IPS-18c (cell line): ENCODE measurements at regions not wholly inside any gene's neighbourhood (a gene's known extent, or its start where the extent isn't known, plus 50 kb on each side); places are given as distances from the start of the nearest gene placed in this dataset.
"Not testable (repeated sequence)": the region's sequence is repeated elsewhere in the genome, so short reads cannot be mapped to it uniquely, and the experiment has no call there.

Experiments
- H3K4me3 ChIP-seq: 2 replicates; pipeline ENCODE4 v1.7.0; 2013; ENCODE audit warnings: low read depth, mild to moderate bottlenecking, low read length, moderate library complexity; ENCODE audit not compliant: insufficient read depth
- H3K9me3 ChIP-seq: one replicate; pipeline ENCODE4 v1.6.1; 2013; ENCODE audit warnings: mild to moderate bottlenecking, low read length, moderate library complexity; ENCODE audit not compliant: control insufficient read depth, insufficient read depth

DNA sequence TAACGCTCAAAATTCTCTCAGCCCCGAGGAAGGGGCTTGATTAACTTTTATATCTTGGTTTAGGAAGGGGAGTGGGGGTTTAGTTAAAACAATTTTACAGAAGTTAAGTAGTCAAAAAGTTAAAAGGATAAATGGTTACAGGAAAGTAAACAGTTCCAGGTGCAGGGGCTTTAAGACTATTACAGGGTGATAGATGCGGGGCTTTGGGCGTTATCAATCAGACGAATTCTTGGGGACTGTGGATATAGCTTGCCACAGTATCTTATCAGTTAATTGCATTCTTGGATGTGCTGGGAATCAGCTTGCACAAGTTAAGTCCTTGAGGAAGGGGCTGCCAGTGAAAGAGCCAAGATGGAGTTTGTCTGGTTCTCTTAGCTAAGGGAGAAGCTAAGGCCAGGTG lies 616.2 kb downstream of the XPNPEP1 start:
- H3K9me3 ChIP-seq, H3K4me3 ChIP-seq: not testable (repeated sequence)

DNA sequence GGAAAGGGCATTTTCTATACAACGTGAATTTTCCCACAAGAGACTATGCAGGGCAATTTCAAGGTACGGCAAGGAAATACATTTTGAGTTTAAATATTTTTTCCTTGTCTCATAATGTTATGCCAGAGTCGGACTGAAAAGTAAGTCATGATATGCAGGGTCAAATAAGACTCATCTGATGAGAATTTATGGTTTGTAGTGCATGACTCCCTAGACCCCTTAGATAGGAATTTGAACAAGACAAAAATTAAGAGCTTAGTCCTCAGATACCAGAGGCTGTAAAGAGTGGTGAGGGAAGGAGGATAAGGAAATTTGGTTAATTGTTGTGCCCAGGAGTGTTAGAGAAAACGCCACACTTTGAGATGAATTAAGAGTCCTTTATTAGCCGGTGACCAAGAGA lies 616.6 kb downstream of the XPNPEP1 start:
- H3K4me3 ChIP-seq = no peak overlapping the region
- H3K9me3 ChIP-seq = no peaks in the 10 kb centered on the region

DNA sequence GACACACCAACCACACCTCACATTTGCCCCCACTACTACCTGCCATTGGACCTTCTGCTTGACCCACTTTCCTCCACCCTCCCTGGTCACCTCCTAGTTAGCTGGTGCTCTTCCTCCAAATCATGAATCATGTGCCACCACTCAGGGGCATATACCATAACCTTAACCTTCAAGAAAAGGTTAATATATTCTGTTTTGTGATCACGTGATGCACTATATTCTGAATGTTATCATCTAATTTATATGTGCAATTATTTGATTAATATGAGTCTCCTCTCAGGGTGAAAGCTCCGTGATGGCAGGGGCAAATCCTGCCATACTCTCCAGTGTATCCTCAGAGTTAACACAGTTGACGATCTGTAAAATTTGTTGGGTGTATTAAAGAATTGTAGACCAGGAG lies 635.5 kb downstream of the XPNPEP1 start:
- Histone ChIP-seq H3K9me3 (no peaks in the 10 kb centered on the region), H3K4me3 (no peak overlapping the region)

DNA sequence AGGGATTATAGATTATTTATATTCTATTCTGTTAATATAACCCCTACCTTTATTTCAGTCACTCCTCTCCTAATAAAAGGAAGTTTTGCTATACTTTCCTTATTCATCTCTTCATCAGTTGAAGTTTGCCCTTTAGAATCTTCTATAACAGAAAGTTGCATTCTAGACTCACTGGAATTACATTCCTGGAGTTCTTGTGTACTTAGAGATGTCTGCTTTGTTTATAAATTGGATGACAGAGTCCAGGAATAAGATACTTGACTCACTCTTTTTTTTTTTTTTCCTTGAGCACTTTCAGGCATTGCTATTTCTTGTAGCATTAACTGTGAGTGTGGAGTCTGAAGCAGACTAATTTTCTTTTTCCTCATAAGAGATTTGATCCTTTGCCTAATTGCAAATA lies 640.8 kb downstream of the XPNPEP1 start:
- H3K9me3 ChIP-seq = no peaks in the 10 kb centered on the region

DNA sequence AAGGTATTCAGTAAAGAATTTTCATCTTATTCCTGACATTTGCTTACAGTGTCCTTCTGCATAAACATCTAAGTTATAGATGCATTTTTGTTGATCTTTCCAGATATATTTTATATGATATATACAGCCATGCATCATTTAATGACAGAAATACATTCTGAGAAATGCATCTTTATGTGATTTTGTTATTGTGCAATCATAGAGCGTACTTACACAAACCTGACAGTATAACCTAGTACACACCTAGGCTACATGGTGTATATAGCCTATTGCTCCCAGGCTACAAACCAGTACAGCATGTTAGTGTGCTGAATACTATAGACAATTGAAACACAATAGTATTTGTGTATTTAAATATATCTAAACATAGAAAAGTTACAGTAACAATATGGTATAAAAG lies 642.0 kb downstream of the XPNPEP1 start:
- H3K4me3 ChIP-seq = no peak overlapping the region
- no peaks in the 10 kb centered on the region for H3K9me3 ChIP-seq

More for the DNA sequence above, 640.8 kb downstream of the XPNPEP1 start:
- H3K4me3 ChIP-seq = no peak overlapping the region

DNA sequence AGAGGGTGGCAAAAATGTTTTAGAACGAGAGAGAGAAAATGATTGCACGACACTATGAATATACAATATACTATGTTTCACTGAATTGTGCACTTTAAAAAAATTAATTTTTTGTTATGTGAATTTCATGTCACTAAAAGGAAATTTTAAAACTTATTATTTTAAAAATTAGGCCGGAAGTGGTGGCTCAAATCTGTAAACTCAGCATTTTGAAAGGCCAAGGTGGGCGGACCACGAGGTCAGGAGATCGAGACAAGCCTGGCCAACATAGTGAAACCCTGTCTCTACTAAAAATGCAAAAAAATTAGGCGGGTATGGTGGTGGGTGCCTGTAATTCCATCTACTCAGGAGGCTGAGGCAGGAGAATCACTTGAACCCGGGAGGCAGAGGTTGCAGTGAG lies 642.5 kb downstream of the XPNPEP1 start:
- Histone ChIP-seq H3K4me3 (no peak overlapping the region), H3K9me3 (no peaks in the 10 kb centered on the region)

DNA sequence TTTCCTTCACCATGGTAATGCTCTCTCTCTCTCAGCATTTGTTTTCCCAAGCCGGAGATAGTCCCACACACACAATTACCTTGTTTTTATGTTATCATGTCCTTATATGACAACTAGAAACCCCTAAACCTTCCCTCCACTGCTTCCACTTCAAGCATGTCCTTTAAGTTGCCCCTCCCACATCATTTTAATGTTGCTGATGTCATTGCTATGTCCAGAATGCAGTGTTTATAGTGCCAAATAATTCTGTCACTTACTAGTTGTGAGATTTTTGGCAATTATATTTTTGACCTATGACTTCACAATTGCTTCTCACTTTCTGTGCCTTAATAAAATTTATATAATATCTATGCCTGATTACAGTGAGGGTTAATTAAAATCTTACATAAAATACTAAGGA lies 645.9 kb downstream of the XPNPEP1 start:
- Histone ChIP-seq H3K4me3 (no peak overlapping the region), H3K9me3 (no peaks in the 10 kb centered on the region)

DNA sequence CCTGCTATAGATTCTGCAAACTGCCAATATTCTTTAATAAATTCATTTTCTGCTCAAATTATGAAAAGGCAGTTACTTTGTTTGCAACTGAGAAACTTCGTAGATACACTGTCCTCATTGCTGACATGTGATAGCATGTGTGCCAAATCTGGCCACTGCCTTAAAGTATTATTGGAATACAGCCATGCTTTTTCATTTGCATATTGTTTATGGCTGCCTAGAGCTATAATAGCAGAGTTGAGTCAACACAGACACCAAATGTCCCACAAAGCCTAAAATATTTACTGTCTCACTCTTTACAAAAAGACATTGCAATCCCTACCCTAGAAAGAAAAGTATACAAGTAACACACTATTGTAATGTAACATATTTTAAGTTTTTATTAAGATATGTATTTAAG lies 647.4 kb downstream of the XPNPEP1 start:
- no peak overlapping the region for H3K4me3 ChIP-seq
- H3K9me3 ChIP-seq = no peaks in the 10 kb centered on the region

DNA sequence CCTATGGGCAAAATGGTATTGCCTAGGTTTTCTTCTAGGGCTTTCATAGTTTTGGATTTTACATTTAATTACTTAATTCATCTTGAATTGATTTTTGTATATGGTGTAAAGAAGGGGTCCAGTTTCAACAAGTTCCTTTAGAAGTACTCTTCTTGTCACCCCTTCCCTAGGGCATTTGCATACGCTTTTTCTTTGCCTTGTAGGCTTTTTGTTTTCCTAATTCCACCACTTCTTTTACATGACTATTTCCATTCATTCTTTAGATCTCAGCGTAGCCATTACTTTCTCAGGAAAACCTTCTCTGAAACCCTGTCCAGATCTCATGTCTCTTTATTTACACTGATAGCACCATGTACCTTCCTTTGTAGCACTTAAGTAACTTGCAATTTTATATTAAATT lies 648.6 kb downstream of the XPNPEP1 start:
- Histone ChIP-seq H3K9me3 (no peaks in the 10 kb centered on the region), H3K4me3 (no peak overlapping the region)

DNA sequence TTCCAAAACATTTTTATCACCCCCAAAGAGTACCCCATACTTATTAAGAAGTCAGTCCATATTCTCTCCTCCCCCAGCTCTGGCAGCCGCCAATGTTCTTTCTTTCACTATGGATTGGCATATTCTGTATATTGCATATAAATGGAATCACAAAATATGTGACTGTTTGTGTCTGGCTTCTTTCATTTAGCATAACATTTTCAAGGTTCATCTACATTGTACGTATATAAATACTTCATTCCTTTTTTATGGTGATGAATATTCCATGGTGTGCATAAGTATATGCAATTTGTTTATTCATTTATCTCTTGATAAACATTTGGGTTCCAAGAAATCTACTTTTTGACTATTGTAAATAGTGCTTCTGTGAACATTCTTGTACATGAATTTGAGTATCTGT lies 653.1 kb downstream of the XPNPEP1 start:
- Histone ChIP-seq H3K9me3 (peaks cover 2% of the 10 kb centered on the region), H3K4me3 (no peak overlapping the region)

DNA sequence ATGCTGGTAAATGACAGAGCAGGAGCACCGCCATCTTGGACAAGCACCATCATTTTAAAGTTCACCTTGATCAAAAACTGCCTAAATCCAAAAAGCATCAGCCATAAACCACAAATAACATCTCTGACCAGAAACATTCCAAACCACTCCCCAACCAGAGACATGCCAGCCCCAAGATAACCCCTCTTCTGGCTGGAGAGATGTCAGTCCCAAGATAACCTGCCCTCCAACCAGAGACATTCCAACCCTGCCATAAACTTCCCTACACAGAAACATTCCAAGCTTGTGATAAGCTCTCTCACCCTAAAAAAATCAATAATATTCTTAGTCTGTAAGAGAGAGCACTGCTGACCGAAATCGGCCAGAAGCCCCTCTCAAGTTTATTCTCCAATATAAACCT lies 659.3 kb downstream of the XPNPEP1 start:
- peaks cover 6% of the 10 kb centered on the region for H3K9me3 ChIP-seq
- no peak overlapping the region for H3K4me3 ChIP-seq

DNA sequence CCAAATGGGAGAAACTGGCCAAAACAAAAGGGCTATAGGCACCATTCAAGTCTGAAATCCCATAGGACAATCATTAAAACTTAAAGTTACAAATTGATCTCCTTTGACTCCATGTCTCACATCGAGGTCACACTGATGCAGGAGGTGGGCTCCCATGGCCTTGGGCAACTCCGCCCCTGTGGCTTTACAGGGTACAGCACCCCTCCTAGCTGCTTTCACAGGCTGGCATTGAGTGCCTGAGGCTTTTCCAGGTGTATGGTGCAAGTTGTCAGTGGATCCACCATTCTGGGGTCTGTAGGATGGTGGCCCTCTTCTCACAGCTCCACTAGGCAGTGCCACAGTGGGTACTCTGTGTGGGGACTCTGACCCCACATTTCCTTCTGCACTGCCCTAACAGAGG lies 662.1 kb downstream of the XPNPEP1 start:
- Histone ChIP-seq H3K4me3 (no peak overlapping the region), H3K9me3 (peaks cover 4% of the 10 kb centered on the region)

DNA sequence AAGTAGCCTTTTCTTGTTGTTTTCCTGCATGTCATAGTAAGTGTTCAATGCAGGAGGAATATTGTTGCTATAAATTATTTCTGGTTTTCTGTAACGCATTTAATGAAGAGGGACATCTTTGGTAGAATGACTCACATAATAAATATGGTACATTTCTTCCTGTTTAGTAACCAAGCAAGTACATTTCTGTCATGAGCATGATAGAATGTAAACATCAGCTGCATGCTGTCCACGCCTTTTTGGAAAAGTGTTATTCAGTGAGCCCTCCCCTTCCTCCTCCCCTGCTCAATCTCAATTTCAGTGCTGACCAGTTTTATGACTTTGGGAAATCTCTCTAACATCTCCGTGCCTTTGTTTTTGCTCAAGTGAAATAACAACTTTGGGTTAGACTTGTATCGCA lies 664.0 kb downstream of the XPNPEP1 start:
- Histone ChIP-seq H3K9me3 (peaks cover 4% of the 10 kb centered on the region), H3K4me3 (no peak overlapping the region)

DNA sequence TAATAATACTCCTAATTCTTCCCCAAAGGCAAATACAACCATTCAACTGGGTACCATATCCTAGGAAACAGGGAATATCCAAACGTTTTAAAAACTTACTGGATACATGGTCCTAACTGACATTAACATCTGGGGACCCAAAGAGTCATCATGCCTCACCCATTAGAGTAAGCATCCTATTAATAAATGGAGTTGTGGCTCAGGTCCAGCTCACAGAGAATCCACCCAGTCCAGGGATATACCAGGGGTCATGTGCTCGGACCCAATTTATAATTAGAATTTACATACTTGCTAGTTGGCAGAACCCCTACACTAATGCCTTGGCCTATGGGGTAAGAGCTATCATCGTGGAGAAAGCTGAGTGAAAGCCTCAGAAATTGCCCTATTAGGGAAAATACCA lies 670.0 kb downstream of the XPNPEP1 start:
- H3K4me3 ChIP-seq = no peak overlapping the region

DNA sequence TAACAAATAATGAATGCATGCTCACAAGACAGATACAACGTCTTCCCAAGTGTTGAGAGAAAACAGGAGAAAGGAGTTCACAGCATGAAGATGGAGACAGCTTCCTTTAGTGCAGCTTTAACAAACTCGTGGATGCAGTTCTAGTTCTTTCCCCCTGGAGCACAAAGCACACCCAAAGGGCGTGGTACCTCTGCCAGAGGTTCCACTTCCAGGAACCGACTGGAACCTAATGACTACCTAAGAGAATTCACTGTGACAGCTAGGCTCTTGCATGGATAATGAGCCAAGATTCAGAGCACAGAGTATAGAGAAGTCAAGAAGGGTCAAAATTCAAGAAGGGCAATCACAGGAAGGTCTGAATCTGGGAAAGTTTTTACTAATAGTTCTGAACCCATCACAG lies 673.2 kb downstream of the XPNPEP1 start:
- H3K9me3 ChIP-seq = no peaks in the 10 kb centered on the region
- H3K4me3 ChIP-seq = no peak overlapping the region

More for the DNA sequence above, 670.0 kb downstream of the XPNPEP1 start:
- no peaks in the 10 kb centered on the region for H3K9me3 ChIP-seq

DNA sequence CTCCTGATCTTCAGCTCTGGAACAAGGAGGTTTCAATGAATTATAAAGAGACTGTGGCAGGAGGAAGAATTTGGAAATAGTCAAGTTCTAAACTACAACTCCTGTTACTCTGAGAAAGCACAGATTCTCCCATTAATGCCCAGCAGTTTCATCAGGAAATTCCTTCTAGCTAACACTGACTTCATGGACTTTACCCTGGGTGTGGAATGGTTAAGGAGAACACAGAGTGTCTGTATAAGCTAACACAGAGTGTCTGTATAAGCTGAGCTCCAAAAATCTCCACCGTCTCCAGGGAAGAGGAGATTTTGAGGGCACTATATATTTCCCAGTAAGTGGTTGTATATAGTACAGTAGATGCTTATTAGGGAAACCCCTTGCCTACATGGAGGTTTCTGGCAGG lies 675.5 kb downstream of the XPNPEP1 start:
- Histone ChIP-seq H3K4me3 (no peak overlapping the region), H3K9me3 (no peaks in the 10 kb centered on the region)

DNA sequence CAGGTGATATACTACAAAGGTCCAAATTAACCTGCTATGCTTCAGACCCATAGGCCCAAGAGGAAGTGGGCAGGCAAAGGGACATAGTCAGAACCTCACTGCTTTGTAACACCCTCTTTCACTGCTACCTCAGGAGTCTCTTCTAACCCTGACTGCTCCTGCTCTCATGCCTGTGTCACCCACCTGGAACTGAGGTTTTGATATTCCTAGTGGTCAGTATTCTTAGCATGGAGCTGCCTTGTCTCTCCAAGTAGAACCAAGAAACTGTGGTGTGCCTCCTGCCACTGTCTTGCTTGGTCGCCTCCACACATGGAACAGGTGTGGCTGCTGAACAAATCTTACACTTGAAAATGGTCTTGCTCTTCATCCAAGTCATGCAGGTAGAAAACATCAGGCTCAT lies 677.5 kb downstream of the XPNPEP1 start:
- no peaks in the 10 kb centered on the region for H3K9me3 ChIP-seq
- H3K4me3 ChIP-seq = no peak overlapping the region

DNA sequence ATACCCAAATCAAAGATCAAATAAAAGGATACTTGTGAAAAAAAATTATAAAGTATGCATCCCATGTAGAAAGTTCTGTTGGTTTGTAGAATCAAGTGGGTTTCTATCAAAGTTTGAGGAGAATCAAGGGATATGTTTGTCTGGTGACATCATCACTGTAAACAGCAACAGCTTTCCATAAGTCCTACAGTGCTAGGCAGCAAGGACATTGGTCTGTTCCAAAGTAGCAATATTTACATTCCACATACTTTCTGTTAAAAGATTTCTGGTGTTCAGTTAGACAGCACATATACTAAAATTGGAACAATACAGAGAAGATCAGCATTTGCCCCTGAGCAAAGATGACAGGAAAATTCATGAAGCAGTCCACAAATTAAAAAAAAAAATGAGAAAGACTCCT lies 683.9 kb downstream of the XPNPEP1 start:
- H3K9me3 ChIP-seq = no peaks in the 10 kb centered on the region

DNA sequence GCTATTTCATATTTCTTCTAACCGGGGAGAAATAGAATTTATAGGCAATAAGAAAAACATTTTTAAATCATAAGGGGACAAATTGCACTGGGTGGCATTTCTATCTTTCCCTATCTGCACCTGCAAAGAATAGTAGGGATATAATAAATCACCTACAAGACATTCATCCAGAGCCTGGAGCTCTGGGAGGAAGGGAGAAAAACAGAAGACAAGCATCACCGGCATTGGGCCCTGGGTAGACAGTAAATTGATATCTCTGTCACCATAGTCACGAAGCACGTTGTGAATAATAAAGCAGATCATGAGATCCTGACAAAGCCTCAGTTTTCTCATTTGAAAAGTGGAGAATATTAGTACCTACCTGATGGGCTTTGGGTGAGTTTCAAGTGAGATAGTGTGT lies 685.6 kb downstream of the XPNPEP1 start:
- Histone ChIP-seq H3K9me3 (no peaks in the 10 kb centered on the region), H3K4me3 (no peak overlapping the region)

More for the DNA sequence above, 683.9 kb downstream of the XPNPEP1 start:
- no peak overlapping the region for H3K4me3 ChIP-seq

DNA sequence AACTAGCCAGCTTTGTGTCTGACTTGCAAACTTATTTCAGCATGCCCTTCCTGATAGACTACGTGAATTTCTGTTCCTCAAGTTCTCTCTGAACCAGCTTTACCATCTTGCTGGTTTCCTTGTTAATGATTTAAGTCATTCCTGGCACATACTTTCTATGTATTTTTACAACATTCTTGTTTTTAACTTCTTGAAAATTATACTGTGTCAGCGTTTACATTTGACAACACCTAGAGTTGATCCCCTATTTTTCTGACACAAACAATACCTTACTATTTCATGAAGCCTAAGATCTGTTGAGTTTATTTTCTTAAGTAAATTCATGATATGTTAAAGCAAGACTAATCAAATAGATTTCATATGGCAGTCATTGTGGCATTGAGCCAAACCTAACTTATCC lies 686.3 kb downstream of the XPNPEP1 start:
- H3K9me3 ChIP-seq = no peaks in the 10 kb centered on the region
- no peak overlapping the region for H3K4me3 ChIP-seq
